ENCODE measurements at regions not wholly inside any gene's neighbourhood (a gene's known extent, or its start where the extent isn't known, plus 50 kb on each side); places are given as distances from the start of the nearest gene placed in this dataset.

GRCh38 chr20:6238421-6238820, 115.6 kb upstream of the FERMT1 start:
- H3K9me3 Mint-ChIP-seq = no peaks in the 10 kb centered on the region
- H3K27me3 Mint-ChIP-seq = peaks cover 8% of the 10 kb centered on the region
- no peaks in the 10 kb centered on the region for H3K4me1 Mint-ChIP-seq (ENCODE audit: unreplicated experiment)
- no peaks in the 10 kb centered on the region for H3K36me3 Mint-ChIP-seq
- H3K27ac Mint-ChIP-seq = no peak overlapping the region
- no peak overlapping the region for H3K4me3 Mint-ChIP-seq
- TF ChIP-seq CTCF (conservative IDR thresholded peaks at IDR 0.05) = no peak
- DNase-seq (ENCODE audit: extremely low spot score, unreplicated experiment) = no peak

DNA sequence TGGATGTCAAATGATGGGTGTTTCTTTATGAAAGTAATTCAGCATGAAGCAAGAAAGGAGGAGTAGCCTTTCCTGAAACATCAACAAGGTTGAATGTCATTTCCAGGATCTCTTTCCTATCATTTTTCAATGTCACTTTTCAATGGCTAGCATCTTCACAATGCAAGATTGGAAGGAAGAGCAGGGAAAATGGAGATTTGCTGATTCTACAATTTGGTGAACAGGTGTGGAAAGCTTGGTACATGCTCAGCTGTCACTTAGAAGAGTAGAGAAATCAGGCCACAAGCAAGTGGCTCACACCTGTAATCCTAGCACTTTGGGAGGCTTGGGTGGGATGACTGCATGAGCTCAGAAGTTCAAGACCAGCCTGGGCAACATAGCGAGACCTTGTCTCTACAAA, 112.7 kb upstream of the FERMT1 start:
- Mint-ChIP-seq H3K36me3 (no peaks in the 10 kb centered on the region), H3K27me3 (peaks cover 11% of the 10 kb centered on the region), H3K27ac (no peak overlapping the region), H3K9me3 (no peaks in the 10 kb centered on the region), H3K4me3 (no peak overlapping the region), H3K4me1 (ENCODE audit: unreplicated experiment) (no peaks in the 10 kb centered on the region)
- no peak for TF ChIP-seq CTCF (conservative IDR thresholded peaks at IDR 0.05)
- DNase-seq (ENCODE audit: extremely low spot score, unreplicated experiment) = no peak

DNA sequence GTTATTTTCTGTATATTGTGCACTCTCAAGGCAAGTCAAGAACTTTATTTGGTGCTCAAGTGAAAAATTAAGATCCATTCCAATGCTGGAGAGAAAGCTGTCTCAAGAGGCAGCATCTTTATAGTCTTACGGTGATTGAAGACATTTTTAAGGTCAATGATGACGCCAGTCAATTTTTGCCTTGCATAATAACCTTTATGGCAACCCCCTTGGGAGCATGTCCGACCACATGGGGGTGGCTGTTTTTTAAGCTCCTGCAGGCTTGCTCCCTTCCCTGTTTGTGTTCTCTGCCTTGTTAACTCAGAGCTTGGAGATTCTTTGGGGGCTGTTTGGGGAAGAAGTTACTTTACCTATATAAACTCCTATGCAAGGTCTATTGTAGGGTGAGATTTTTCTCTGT, 109.6 kb upstream of the FERMT1 start:
- no peak for TF ChIP-seq CTCF (conservative IDR thresholded peaks at IDR 0.05)
- Mint-ChIP-seq H3K27ac (no peak overlapping the region), H3K4me1 (ENCODE audit: unreplicated experiment) (peaks cover 15% of the 10 kb centered on the region), H3K4me3 (no peak overlapping the region), H3K36me3 (no peaks in the 10 kb centered on the region), H3K27me3 (peaks cover 11% of the 10 kb centered on the region), H3K9me3 (no peaks in the 10 kb centered on the region)
- no peak for DNase-seq (ENCODE audit: extremely low spot score, unreplicated experiment)

GRCh38 chr20:6231556-6231955, 108.7 kb upstream of the FERMT1 start:
- TF ChIP-seq CTCF (conservative IDR thresholded peaks at IDR 0.05) = no peak
- Mint-ChIP-seq H3K36me3 (no peaks in the 10 kb centered on the region), H3K9me3 (no peaks in the 10 kb centered on the region), H3K27me3 (peaks cover 11% of the 10 kb centered on the region), H3K4me1 (ENCODE audit: unreplicated experiment) (peaks cover 22% of the 10 kb centered on the region), H3K4me3 (no peak overlapping the region), H3K27ac (no peak overlapping the region)
- DNase-seq (ENCODE audit: extremely low spot score, unreplicated experiment) = no peak

GRCh38 chr20:6228302-6228843, 105.5 kb upstream of the FERMT1 start:
- H3K27ac Mint-ChIP-seq = no peak overlapping the region
- H3K4me3 Mint-ChIP-seq = no peak overlapping the region
- peaks cover 9% of the 10 kb centered on the region for H3K27me3 Mint-ChIP-seq
- peaks cover 26% of the 10 kb centered on the region for H3K4me1 Mint-ChIP-seq (ENCODE audit: unreplicated experiment)
- H3K36me3 Mint-ChIP-seq = no peaks in the 10 kb centered on the region
- no peak for TF ChIP-seq CTCF (conservative IDR thresholded peaks at IDR 0.05)
- H3K9me3 Mint-ChIP-seq = peaks cover 5% of the 10 kb centered on the region
- no peak for DNase-seq (ENCODE audit: extremely low spot score, unreplicated experiment)

DNA sequence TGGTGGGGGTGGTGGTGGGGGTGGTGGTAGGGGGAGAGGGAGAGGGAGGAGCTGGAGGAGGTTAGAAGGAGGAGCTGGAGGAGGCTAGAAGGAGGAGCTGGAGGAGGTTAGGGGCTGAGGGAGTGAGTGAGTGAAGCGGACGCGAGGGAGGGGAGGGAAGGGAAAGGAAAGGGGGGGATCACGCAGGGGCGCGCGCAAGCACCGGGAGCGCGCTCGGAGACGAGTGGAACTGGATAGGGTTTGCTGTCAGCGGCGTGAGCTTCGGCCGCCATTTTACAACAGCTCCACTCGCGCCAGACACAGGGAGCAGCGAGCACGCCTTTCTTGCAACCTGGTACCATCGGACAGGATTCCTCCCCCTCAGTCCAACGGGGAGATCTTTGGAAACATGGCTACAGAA, 90.5 kb upstream of the FERMT1 start:
- no peaks in the 10 kb centered on the region for H3K4me1 Mint-ChIP-seq (ENCODE audit: unreplicated experiment)
- H3K27ac Mint-ChIP-seq = no peak overlapping the region
- no peak for DNase-seq (ENCODE audit: extremely low spot score, unreplicated experiment)
- TF ChIP-seq CTCF (conservative IDR thresholded peaks at IDR 0.05) = no peak
- peaks cover 11% of the 10 kb centered on the region for H3K27me3 Mint-ChIP-seq
- no peaks in the 10 kb centered on the region for H3K9me3 Mint-ChIP-seq
- H3K36me3 Mint-ChIP-seq = no peaks in the 10 kb centered on the region
- H3K4me3 Mint-ChIP-seq = no peak overlapping the region
